GM23338 (cell line): ENCODE measurements at regions not wholly inside any gene's neighbourhood (a gene's known extent, or its start where the extent isn't known, plus 50 kb on each side); places are given as distances from the start of the nearest gene placed in this dataset.

Experiments used
- ATAC-seq: fragments of 200-7000 bp; cut with Tn5 transposase; 3 replicates; pipeline ENCODE4 v1.9.1; 2020
- DNase-seq: peaks from one replicate; pipeline ENCODE4 v3.0.0-alpha.2; 2015; ENCODE audit warnings: low spot score
- H2AFZ ChIP-seq: fragments of 200-600 bp; sonication (generic); 2 replicates; pipeline ENCODE4 v1.8.0; 2016; ENCODE audit warnings: antibody characterized with exemption, mild to moderate bottlenecking, moderate library complexity
- H3F3A ChIP-seq: fragments of 200-600 bp; sonication (generic); replicated peaks from 2 replicates; pipeline ENCODE4 v1.8.0; 2017; ENCODE audit warnings: antibody characterized with exemption, mixed run types, low read depth
- H3K27ac ChIP-seq: fragments of 200-600 bp; sonication (generic); 2 replicates; pipeline ENCODE4 v1.6.1; 2016; ENCODE audit warnings: low read depth
- H3K27me3 ChIP-seq: fragments of 200-600 bp; sonication (generic); 2 replicates; pipeline ENCODE4 v1.8.0; 2016; ENCODE audit warnings: mild to moderate bottlenecking, mixed run types, moderate library complexity; ENCODE audit not compliant: insufficient read depth
- H3K36me3 ChIP-seq: fragments of 200-600 bp; sonication (generic); 2 replicates; pipeline ENCODE4 v1.8.0; 2016; ENCODE audit warnings: mild to moderate bottlenecking; ENCODE audit not compliant: insufficient read depth
- H3K4me1 ChIP-seq: fragments of 200-600 bp; sonication (generic); 2 replicates; pipeline ENCODE4 v1.8.0; 2016; ENCODE audit warnings: mild to moderate bottlenecking, moderate library complexity; ENCODE audit not compliant: insufficient read depth
- H3K4me2 ChIP-seq: fragments of 200-600 bp; sonication (generic); 2 replicates; pipeline ENCODE4 v1.7.1; 2017; ENCODE audit warnings: mixed run types
- H3K4me3 ChIP-seq: fragments of 200-600 bp; sonication (generic); 2 replicates; pipeline ENCODE4 v1.6.1; 2016; ENCODE audit warnings: mixed run types
- H3K79me2 ChIP-seq: fragments of 200-600 bp; sonication (generic); replicated peaks from 2 replicates; pipeline ENCODE4 v1.8.0; 2017; ENCODE audit warnings: mild to moderate bottlenecking; ENCODE audit not compliant: insufficient read depth
- H3K9me2 ChIP-seq: fragments of 200-600 bp; sonication (generic); 2 replicates; pipeline ENCODE4 v1.8.0; 2017; ENCODE audit not compliant: insufficient read depth
- H4K20me1 ChIP-seq: fragments of 200-600 bp; sonication (generic); replicated peaks from 2 replicates; pipeline ENCODE4 v1.8.0; 2017; ENCODE audit warnings: mild to moderate bottlenecking; ENCODE audit not compliant: insufficient read depth
- H3K27ac Mint-ChIP-seq: 2 replicates; pipeline ENCODE4 v1.8.0; 2020; ENCODE audit warnings: inconsistent platforms, mild to moderate bottlenecking, moderate library complexity, mixed read lengths
- H3K27me3 Mint-ChIP-seq: 3 replicates; pipeline ENCODE4 v1.8.0; 2022; ENCODE audit warnings: low read depth, mild to moderate bottlenecking, moderate library complexity, mixed read lengths, inconsistent platforms; ENCODE audit not compliant: insufficient read depth, poor library complexity
- H3K36me3 Mint-ChIP-seq: 3 replicates; pipeline ENCODE4 v1.8.0; 2021; ENCODE audit warnings: low read depth, mild to moderate bottlenecking, inconsistent platforms, moderate library complexity, mixed read lengths
- H3K4me1 Mint-ChIP-seq: 3 replicates; pipeline ENCODE4 v1.8.0; 2020; ENCODE audit warnings: mild to moderate bottlenecking, inconsistent platforms, mixed read lengths
- H3K4me3 Mint-ChIP-seq: 3 replicates; pipeline ENCODE4 v1.8.0; 2021; ENCODE audit warnings: moderate library complexity, mild to moderate bottlenecking, inconsistent platforms, mixed read lengths
- H3K9me3 Mint-ChIP-seq: 3 replicates; pipeline ENCODE4 v1.8.0; 2020; ENCODE audit warnings: moderate library complexity, mild to moderate bottlenecking, inconsistent platforms, mixed read lengths
- CREB1 ChIP-seq: fragments of 250-450 bp; sonication (Bioruptor Pico); IDR thresholded peaks from 2 replicates; pipeline ENCODE4 v1.5.0; 2020; ENCODE audit warnings: low read depth, mild to moderate bottlenecking, moderate library complexity
- CTCF ChIP-seq, 2 experiments: fragments of 200-600 bp in 1 of 2; sonication (generic) in 1 of 2; conservative IDR thresholded peaks; 2 replicates each; pipeline versions ENCODE4 v1.5.1 to v1.6.1; 2016 to 2017; ENCODE audit warnings: antibody characterized with exemption in 2 of 2, low read depth in 2 of 2, mild to moderate bottlenecking in 2 of 2, moderate library complexity in 1 of 2
- EZH2 ChIP-seq: fragments of 200-600 bp; sonication (generic); IDR thresholded peaks from one replicate; pipeline ENCODE4 v1.8.0; 2017; ENCODE audit warnings: antibody characterized with exemption, mild to moderate bottlenecking, low read depth; ENCODE audit not compliant: unreplicated experiment
- EZH2phosphoT487 ChIP-seq: fragments of 200-600 bp; sonication (generic); IDR thresholded peaks from one replicate; pipeline ENCODE4 v1.8.1; 2018; ENCODE audit warnings: antibody characterized with exemption; ENCODE audit not compliant: unreplicated experiment
- JUNB ChIP-seq: IDR thresholded peaks from one replicate; pipeline ENCODE4 v1.6.1; 2016; ENCODE audit warnings: antibody characterized with exemption; ENCODE audit not compliant: unreplicated experiment
- NANOG ChIP-seq: IDR thresholded peaks from 2 replicates; pipeline ENCODE4 v1.6.1; 2016; ENCODE audit warnings: antibody characterized with exemption, borderline replicate concordance
- POLR2AphosphoS5 ChIP-seq: IDR thresholded peaks from 2 replicates; pipeline ENCODE4 v1.6.1; 2016; ENCODE audit warnings: antibody characterized with exemption, low read depth
- STAT1 ChIP-seq: IDR thresholded peaks from one replicate; pipeline ENCODE4 v1.6.1; 2016; ENCODE audit warnings: antibody characterized with exemption; ENCODE audit not compliant: unreplicated experiment
- ZNF114 ChIP-seq: fragments of 250-450 bp; sonication (Bioruptor Pico); IDR thresholded peaks from 2 replicates; pipeline ENCODE4 v1.5.0; 2020; ENCODE audit warnings: mild to moderate bottlenecking, moderate library complexity
- ZNF331 ChIP-seq: fragments of 250-450 bp; sonication (Bioruptor Pico); IDR thresholded peaks from 2 replicates; pipeline ENCODE4 v1.5.0; 2020; ENCODE audit warnings: low read depth, mild to moderate bottlenecking, moderate library complexity
- ZNF462 ChIP-seq: fragments of 250-450 bp; sonication (Bioruptor Pico); IDR thresholded peaks from 2 replicates; pipeline ENCODE4 v1.5.0; 2020; ENCODE audit warnings: mild to moderate bottlenecking, moderate library complexity

GRCh38 chr3:41029356-41029755 lies 169.9 kb upstream of the CTNNB1 start (continued):
- TF ChIP-seq ZNF331 (CRISPR knock-in tag) (no peak), NANOG (no peak), EZH2 (no peak), CREB1 (CRISPR knock-in tag) (no peak), EZH2phosphoT487 (no peak), JUNB (no peak)

GRCh38 chr3:41030220-41030619 lies 169.1 kb upstream of the CTNNB1 start:
- no peaks in the 10 kb centered on the region for H3K4me1 ChIP-seq
- H3K4me2 ChIP-seq: no peak overlapping the region
- H3K36me3 ChIP-seq: no peaks in the 10 kb centered on the region
- H3K27ac Mint-ChIP-seq: no peak overlapping the region
- TF ChIP-seq POLR2AphosphoS5: no peak
- TF ChIP-seq STAT1: no peak
- TF ChIP-seq CTCF (conservative IDR thresholded peaks at IDR 0.05; ENCODE audit: low read depth in 2 of 2): no peak
- H4K20me1 ChIP-seq: no peaks in the 10 kb centered on the region
- H3F3A ChIP-seq: no peaks in the 10 kb centered on the region
- H3K4me3 Mint-ChIP-seq: no peak overlapping the region
- H3K27ac ChIP-seq: no peak overlapping the region
- ATAC-seq (no peak), DNase-seq (no peak)
- no peaks in the 10 kb centered on the region for H3K9me2 ChIP-seq
- H3K36me3 Mint-ChIP-seq: peaks cover 9% of the 10 kb centered on the region
- H3K79me2 ChIP-seq: no peaks in the 10 kb centered on the region
- no peak overlapping the region for H2AFZ ChIP-seq
- H3K4me3 ChIP-seq: no peak overlapping the region
- no peaks in the 10 kb centered on the region; the same call in 2 of the 3 replicates for H3K4me1 Mint-ChIP-seq
- no peaks in the 10 kb centered on the region for H3K27me3 Mint-ChIP-seq
- peaks cover 14% of the 10 kb centered on the region for H3K9me3 Mint-ChIP-seq
- no peaks in the 10 kb centered on the region for H3K27me3 ChIP-seq

GRCh38 chr3:41031401-41031800 lies 167.9 kb upstream of the CTNNB1 start:
- no peak overlapping the region for H2AFZ ChIP-seq
- H3K27me3 ChIP-seq: no peaks in the 10 kb centered on the region
- H3K27ac ChIP-seq: no peak overlapping the region
- H3K4me2 ChIP-seq: no peak overlapping the region
- Mint-ChIP-seq H3K4me1 (no peaks in the 10 kb centered on the region; the same call in 2 of the 3 replicates), H3K27me3 (no peaks in the 10 kb centered on the region), H3K36me3 (peaks cover 9% of the 10 kb centered on the region), H3K9me3 (peaks cover 14% of the 10 kb centered on the region), H3K27ac (no peak overlapping the region), H3K4me3 (no peak overlapping the region)
- no peaks in the 10 kb centered on the region for H3K9me2 ChIP-seq
- DNase-seq (no peak), ATAC-seq (no peak)
- H3K36me3 ChIP-seq: no peaks in the 10 kb centered on the region
- H3K4me3 ChIP-seq: no peak overlapping the region
- no peaks in the 10 kb centered on the region for H3F3A ChIP-seq
- no peaks in the 10 kb centered on the region for H4K20me1 ChIP-seq
- H3K79me2 ChIP-seq: no peaks in the 10 kb centered on the region
- no peaks in the 10 kb centered on the region for H3K4me1 ChIP-seq
- TF ChIP-seq CREB1 (CRISPR knock-in tag) (no peak), NANOG (no peak), STAT1 (no peak), ZNF331 (CRISPR knock-in tag) (no peak), ZNF114 (CRISPR knock-in tag) (no peak), ZNF462 (CRISPR knock-in tag) (no peak), CTCF (conservative IDR thresholded peaks at IDR 0.05; ENCODE audit: low read depth in 2 of 2) (no peak)
